DND-41 (cell line): ENCODE measurements at regions not wholly inside any gene's neighbourhood (a gene's known extent, or its start where the extent isn't known, plus 50 kb on each side); places are given as distances from the start of the nearest gene placed in this dataset.

Experiments used
- CTCF ChIP-seq: IDR thresholded peaks from 2 replicates; pipeline ENCODE4 v1.5.1; 2012; ENCODE audit warnings: borderline replicate concordance, low read length, moderate library complexity, mild to moderate bottlenecking; ENCODE audit not compliant: poor library complexity, severe bottlenecking; ENCODE audit errors: extremely low read depth
- EZH2 ChIP-seq: IDR thresholded peaks from 3 replicates; pipeline ENCODE4 v1.6.1; 2012; ENCODE audit warnings: borderline replicate concordance, low read depth, mild to moderate bottlenecking, moderate library complexity, low read length, inconsistent platforms; ENCODE audit not compliant: severe bottlenecking

GRCh38 chr2:128455721-128456050, 137.0 kb upstream of the HS6ST1 start:
- TF ChIP-seq CTCF, result no peak
- no peak for TF ChIP-seq EZH2
